Keratinocyte (primary cell): ENCODE measurements at regions not wholly inside any gene's neighbourhood (a gene's known extent, or its start where the extent isn't known, plus 50 kb on each side); places are given as distances from the start of the nearest gene placed in this dataset.

Source experiments
- EZH2 ChIP-seq: IDR thresholded peaks from one replicate; pipeline ENCODE4 v1.6.1; 2012; ENCODE audit warnings: inconsistent platforms, mild to moderate bottlenecking, low read length, moderate library complexity
- TF ChIP-seq, protein P1 (sequence below), 3 experiments: IDR thresholded peaks in 1 of 3; conservative IDR thresholded peaks in 1 of 3; optimal IDR thresholded peaks in 1 of 3; 2 replicates in 2 of 3; 3 replicates in 1 of 3; pipeline versions ENCODE3 to v1.5.1; 2011; ENCODE audit warnings: low read length in 3 of 3, mild to moderate bottlenecking in 3 of 3, moderate library complexity in 2 of 3, control low read depth in 1 of 3, inconsistent platforms in 1 of 3; ENCODE audit not compliant: insufficient read depth in 2 of 3; ENCODE audit errors: extremely low read depth in 1 of 3

DNA sequence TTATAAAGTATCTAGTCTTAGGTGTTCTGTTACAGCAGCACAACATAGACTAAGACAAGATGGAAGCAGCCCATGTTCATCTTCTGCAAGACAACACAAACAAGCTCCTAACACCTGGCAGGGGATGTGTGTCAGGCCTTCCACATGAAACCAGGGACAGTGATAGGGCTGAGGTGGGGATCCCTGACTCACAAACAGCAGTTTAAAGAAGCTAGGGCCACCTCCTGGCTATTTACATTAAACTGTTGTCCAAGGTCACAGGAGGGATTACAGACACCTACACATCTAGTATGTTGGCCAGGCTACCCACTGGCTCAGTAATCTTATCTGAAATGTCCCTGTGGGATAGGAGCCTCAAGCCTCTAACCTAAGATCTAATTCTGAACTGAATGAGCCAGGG lies 211.3 kb downstream of the MINAR1 start:
- TF ChIP-seq, protein P1, sequence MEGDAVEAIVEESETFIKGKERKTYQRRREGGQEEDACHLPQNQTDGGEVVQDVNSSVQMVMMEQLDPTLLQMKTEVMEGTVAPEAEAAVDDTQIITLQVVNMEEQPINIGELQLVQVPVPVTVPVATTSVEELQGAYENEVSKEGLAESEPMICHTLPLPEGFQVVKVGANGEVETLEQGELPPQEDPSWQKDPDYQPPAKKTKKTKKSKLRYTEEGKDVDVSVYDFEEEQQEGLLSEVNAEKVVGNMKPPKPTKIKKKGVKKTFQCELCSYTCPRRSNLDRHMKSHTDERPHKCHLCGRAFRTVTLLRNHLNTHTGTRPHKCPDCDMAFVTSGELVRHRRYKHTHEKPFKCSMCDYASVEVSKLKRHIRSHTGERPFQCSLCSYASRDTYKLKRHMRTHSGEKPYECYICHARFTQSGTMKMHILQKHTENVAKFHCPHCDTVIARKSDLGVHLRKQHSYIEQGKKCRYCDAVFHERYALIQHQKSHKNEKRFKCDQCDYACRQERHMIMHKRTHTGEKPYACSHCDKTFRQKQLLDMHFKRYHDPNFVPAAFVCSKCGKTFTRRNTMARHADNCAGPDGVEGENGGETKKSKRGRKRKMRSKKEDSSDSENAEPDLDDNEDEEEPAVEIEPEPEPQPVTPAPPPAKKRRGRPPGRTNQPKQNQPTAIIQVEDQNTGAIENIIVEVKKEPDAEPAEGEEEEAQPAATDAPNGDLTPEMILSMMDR (optimal IDR thresholded peaks at IDR 0.05 in 1 of 3, IDR thresholded peaks at IDR 0.05 in 1 of 3, conservative IDR thresholded peaks at IDR 0.05 in 1 of 3; ENCODE audit: extremely low read depth in 1 of 3, insufficient read depth in 2 of 3, low read length in 3 of 3) = no peak
- no peak for TF ChIP-seq EZH2
